ENCODE measurements at regions not wholly inside any gene's neighbourhood (a gene's known extent, or its start where the extent isn't known, plus 50 kb on each side); places are given as distances from the start of the nearest gene placed in this dataset.

DNA sequence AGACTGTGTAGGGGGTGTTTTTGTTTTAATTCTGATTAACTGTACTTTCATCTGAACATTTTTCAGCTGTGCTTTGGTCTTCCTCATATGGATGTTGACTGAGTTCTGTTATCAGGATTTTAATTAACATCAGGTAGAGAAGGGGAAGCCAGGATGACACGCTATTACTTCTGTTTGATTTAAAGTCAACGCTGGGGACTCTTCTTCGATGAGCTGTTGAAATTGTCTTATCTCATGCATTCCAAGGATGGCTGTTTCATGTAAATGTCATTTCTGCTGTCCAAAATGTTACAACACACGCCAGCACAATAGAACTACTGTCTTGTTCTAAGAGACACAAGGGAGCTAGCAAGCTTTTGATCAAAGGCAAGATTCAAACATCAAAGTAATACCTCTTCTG lies 263.3 kb upstream of the CDH5 start:
- TF ChIP-seq, protein P1, sequence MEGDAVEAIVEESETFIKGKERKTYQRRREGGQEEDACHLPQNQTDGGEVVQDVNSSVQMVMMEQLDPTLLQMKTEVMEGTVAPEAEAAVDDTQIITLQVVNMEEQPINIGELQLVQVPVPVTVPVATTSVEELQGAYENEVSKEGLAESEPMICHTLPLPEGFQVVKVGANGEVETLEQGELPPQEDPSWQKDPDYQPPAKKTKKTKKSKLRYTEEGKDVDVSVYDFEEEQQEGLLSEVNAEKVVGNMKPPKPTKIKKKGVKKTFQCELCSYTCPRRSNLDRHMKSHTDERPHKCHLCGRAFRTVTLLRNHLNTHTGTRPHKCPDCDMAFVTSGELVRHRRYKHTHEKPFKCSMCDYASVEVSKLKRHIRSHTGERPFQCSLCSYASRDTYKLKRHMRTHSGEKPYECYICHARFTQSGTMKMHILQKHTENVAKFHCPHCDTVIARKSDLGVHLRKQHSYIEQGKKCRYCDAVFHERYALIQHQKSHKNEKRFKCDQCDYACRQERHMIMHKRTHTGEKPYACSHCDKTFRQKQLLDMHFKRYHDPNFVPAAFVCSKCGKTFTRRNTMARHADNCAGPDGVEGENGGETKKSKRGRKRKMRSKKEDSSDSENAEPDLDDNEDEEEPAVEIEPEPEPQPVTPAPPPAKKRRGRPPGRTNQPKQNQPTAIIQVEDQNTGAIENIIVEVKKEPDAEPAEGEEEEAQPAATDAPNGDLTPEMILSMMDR (IDR thresholded peaks at IDR 0.05) = no peak
- no peak for TF ChIP-seq POLR2AphosphoS5 (IDR thresholded peaks at IDR 0.05; ENCODE audit: insufficient read depth in 1 of 2, low read depth in 1 of 2)
